Lung (tissue), 11 donors: ENCODE measurements at regions not wholly inside any gene's neighbourhood (a gene's known extent, or its start where the extent isn't known, plus 50 kb on each side); places are given as distances from the start of the nearest gene placed in this dataset.
A peak's percentile ranks its signal among the peaks of the same experiment; 100 is the strongest.

ENCODE experiments used
- ATAC-seq: fragments of 200-7000 bp; cut with Tn5 transposase; one replicate; pipeline ENCODE4 v1.9.1; 2020; ENCODE audit warnings: moderate number of reproducible peaks; ENCODE audit not compliant: insufficient read depth, low FRiP score
- DNase-seq, 3 donors: peaks; one replicate each; pipeline ENCODE4 v3.0.0-alpha.2; 2013 to 2017
- H3K27ac ChIP-seq, 2 donors: one replicate each; pipeline ENCODE4 v1.5.1; 2013; ENCODE audit warnings: mild to moderate bottlenecking in 2 of 2, moderate library complexity in 2 of 2, control low read depth in 1 of 2, inconsistent platforms in 1 of 2, low read depth in 1 of 2, low read length in 1 of 2
- H3K27me3 ChIP-seq, 3 donors: one replicate each; pipeline ENCODE4 v1.5.1; 2013; ENCODE audit warnings: low read length in 2 of 3; ENCODE audit not compliant: control insufficient read depth in 3 of 3, insufficient read depth in 3 of 3
- H3K36me3 ChIP-seq, 4 donors: one replicate each; pipeline ENCODE4 v1.5.1; 2013; ENCODE audit warnings: low read length in 4 of 4, mild to moderate bottlenecking in 1 of 4, moderate library complexity in 1 of 4; ENCODE audit not compliant: control insufficient read depth in 4 of 4, insufficient read depth in 4 of 4
- H3K4me1 ChIP-seq, 5 donors: one replicate each; pipeline ENCODE4 v1.5.1; 2013; ENCODE audit warnings: low read length in 5 of 5, mild to moderate bottlenecking in 2 of 5, moderate library complexity in 1 of 5; ENCODE audit not compliant: control insufficient read depth in 5 of 5, insufficient read depth in 5 of 5
- H3K4me3 ChIP-seq: one replicate; pipeline ENCODE4 v1.5.1; 2013; ENCODE audit warnings: mild to moderate bottlenecking, control low read depth, moderate library complexity
- H3K9ac ChIP-seq, 2 donors: one replicate each; pipeline ENCODE4 v1.5.1; 2013; ENCODE audit warnings: low read length in 2 of 2, control low read depth in 1 of 2; ENCODE audit not compliant: insufficient read depth in 1 of 2
- H3K9me3 ChIP-seq, 4 donors: one replicate each; pipeline ENCODE4 v1.5.1; 2013; ENCODE audit warnings: low read length in 3 of 4, mild to moderate bottlenecking in 1 of 4, moderate library complexity in 1 of 4; ENCODE audit not compliant: control insufficient read depth in 4 of 4, insufficient read depth in 3 of 4
- CTCF ChIP-seq: IDR thresholded peaks from 2 replicates; pipeline ENCODE4 v1.5.1; 2012; ENCODE audit warnings: mild to moderate bottlenecking; ENCODE audit errors: control extremely low read depth, extremely low read depth
- WGBS, 2 donors: extraction: QIAGEN DNeasy Blood & Tissue Kit; methylation state at CpG; one replicate each; pipeline ENCODE4 v1.1.7; 2013; 5-methylcytosine and 5-hydroxymethylcytosine counted together
- donor health status: control.
- donor health status: control.
- donor health status: Bipolar disorder and iron deficiency.
- donor health status: healthy.
- donor health status: DM: yes; HTN: yes; CAD: no.

GRCh38 chr7:96486681-96487080 lies 164.8 kb upstream of the SLC25A13 start:
- 81 to 87% methylated on average over 4 of the region's 4 CpGs for WGBS, 2 donors
- no peaks in the 10 kb centered on the region for H3K27me3 ChIP-seq
- no peak overlapping the region for H3K4me3 ChIP-seq
- H3K9me3 ChIP-seq = no peaks in the 10 kb centered on the region
- no peaks in the 10 kb centered on the region for H3K36me3 ChIP-seq
- no peak for TF ChIP-seq CTCF
- no peak for ATAC-seq
- no peak overlapping the region for H3K9ac ChIP-seq
- DNase-seq = peak in 2 of 3 donors; percentile 4 to 13
- no peaks in the 10 kb centered on the region for H3K4me1 ChIP-seq
- no peak overlapping the region for H3K27ac ChIP-seq

- no peak for TF ChIP-seq CTCF
- no peaks in the 10 kb centered on the region for H3K9me3 ChIP-seq
- H3K4me1 ChIP-seq = no peaks in the 10 kb centered on the region
- DNase-seq (no peak), ATAC-seq (no peak)
- no peaks in the 10 kb centered on the region for H3K36me3 ChIP-seq
- no peak overlapping the region for H3K9ac ChIP-seq
- H3K4me3 ChIP-seq = no peak overlapping the region
- H3K27ac ChIP-seq = no peak overlapping the region
- 85 to 89% methylated on average over 1 of the region's 1 CpG for WGBS, 2 donors
- H3K27me3 ChIP-seq = no peaks in the 10 kb centered on the region
Measured at GRCh38 chr7:96484845-96485244, 162.9 kb upstream of the SLC25A13 start.

GRCh38 chr7:96484091-96484490 lies 162.2 kb upstream of the SLC25A13 start:
- Histone ChIP-seq H3K27me3 (no peaks in the 10 kb centered on the region), H3K4me3 (no peak overlapping the region), H3K27ac (no peak overlapping the region), H3K9me3 (no peaks in the 10 kb centered on the region), H3K36me3 (no peaks in the 10 kb centered on the region), H3K4me1 (peaks cover 0 to 3% (median 0%) of the 10 kb centered on the region in 5 donors), H3K9ac (no peak overlapping the region)
- DNase-seq = no peak
- TF ChIP-seq CTCF = no peak
- no peak for ATAC-seq
- 78 to 86% methylated on average over 2 of the region's 2 CpGs for WGBS, 2 donors

- DNase-seq (no peak), ATAC-seq (no peak)
- Histone ChIP-seq H3K9me3 (no peaks in the 10 kb centered on the region), H3K4me1 (peaks cover 0 to 5% (median 0%) of the 10 kb centered on the region in 5 donors), H3K9ac (no peak overlapping the region), H3K36me3 (no peaks in the 10 kb centered on the region), H3K27me3 (no peaks in the 10 kb centered on the region), H3K4me3 (no peak overlapping the region), H3K27ac (no peak overlapping the region)
- 76 to 81% methylated on average over 1 of the region's 1 CpG for WGBS, 2 donors
- no peak for TF ChIP-seq CTCF
Measured at GRCh38 chr7:96481796-96482195, 159.9 kb upstream of the SLC25A13 start.
